ENCODE measurements at regions not wholly inside any gene's neighbourhood (a gene's known extent, or its start where the extent isn't known, plus 50 kb on each side); places are given as distances from the start of the nearest gene placed in this dataset.

DNA sequence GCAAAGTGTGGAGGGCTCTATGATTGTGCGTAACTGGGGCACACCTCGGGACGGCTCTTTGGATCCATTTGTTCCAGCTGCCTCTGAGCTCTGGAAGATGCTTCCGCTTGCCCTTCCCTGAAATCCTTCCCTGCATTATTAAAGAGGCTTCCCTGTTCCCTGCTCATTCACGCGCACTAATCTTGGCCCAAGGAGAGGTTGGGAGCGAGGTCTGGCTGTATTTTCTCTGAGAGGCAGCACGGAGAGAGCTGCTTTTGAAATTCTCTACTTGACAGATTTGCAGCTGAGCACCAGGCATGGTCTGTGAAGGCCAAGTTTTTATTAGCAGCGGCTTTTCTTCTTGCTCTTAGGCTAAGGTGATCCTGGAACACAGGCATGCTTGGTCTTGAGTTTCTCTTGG lies 94.8 kb upstream of the NTM start:
- TF ChIP-seq, protein P1, sequence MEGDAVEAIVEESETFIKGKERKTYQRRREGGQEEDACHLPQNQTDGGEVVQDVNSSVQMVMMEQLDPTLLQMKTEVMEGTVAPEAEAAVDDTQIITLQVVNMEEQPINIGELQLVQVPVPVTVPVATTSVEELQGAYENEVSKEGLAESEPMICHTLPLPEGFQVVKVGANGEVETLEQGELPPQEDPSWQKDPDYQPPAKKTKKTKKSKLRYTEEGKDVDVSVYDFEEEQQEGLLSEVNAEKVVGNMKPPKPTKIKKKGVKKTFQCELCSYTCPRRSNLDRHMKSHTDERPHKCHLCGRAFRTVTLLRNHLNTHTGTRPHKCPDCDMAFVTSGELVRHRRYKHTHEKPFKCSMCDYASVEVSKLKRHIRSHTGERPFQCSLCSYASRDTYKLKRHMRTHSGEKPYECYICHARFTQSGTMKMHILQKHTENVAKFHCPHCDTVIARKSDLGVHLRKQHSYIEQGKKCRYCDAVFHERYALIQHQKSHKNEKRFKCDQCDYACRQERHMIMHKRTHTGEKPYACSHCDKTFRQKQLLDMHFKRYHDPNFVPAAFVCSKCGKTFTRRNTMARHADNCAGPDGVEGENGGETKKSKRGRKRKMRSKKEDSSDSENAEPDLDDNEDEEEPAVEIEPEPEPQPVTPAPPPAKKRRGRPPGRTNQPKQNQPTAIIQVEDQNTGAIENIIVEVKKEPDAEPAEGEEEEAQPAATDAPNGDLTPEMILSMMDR (IDR thresholded peaks at IDR 0.05), result no peak
- TF ChIP-seq POLR2A (IDR thresholded peaks at IDR 0.05) (no peak), POLR2AphosphoS5 (IDR thresholded peaks at IDR 0.05) (no peak), EP300 (IDR thresholded peaks at IDR 0.05) (no peak)

Measured in stomach (tissue), 4 donors.